GM23248 (cell line): ENCODE measurements at regions not wholly inside any gene's neighbourhood (a gene's known extent, or its start where the extent isn't known, plus 50 kb on each side); places are given as distances from the start of the nearest gene placed in this dataset.
"Not testable (repeated sequence)": the region's sequence is repeated elsewhere in the genome, so short reads cannot be mapped to it uniquely, and the experiment has no call there.

Source experiments
- EZH2 ChIP-seq: fragments of 200-600 bp; sonication (generic); IDR thresholded peaks from 2 replicates; pipeline ENCODE4 v1.6.1; 2018; ENCODE audit warnings: antibody characterized with exemption, mild to moderate bottlenecking; ENCODE audit not compliant: insufficient read depth, poor library complexity, severe bottlenecking
- EZH2phosphoT487 ChIP-seq: fragments of 200-600 bp; sonication (generic); IDR thresholded peaks from 2 replicates; pipeline ENCODE4 v1.6.1; 2018; ENCODE audit warnings: antibody characterized with exemption, moderate library complexity, mild to moderate bottlenecking, low read depth; ENCODE audit not compliant: insufficient read depth

GRCh38 chrX:110520652-110521051 is 162.0 kb downstream of the RTL9 start:
- not testable (repeated sequence) for TF ChIP-seq EZH2, EZH2phosphoT487
